Common myeloid progenitor, CD34-positive (primary cell): ENCODE measurements at regions not wholly inside any gene's neighbourhood (a gene's known extent, or its start where the extent isn't known, plus 50 kb on each side); places are given as distances from the start of the nearest gene placed in this dataset.

Experiments
- CTCF ChIA-PET: fragments of 350-600 bp; sonication (Branson Sonifier 250); formaldehyde crosslinking; loops from one replicate; lab custom pipeline; 2021; ENCODE audit warnings: antibody characterized with exemption; lab: Charles Lee
- POLR2A ChIA-PET: fragments of 350-600 bp; sonication (Branson Sonifier 250); formaldehyde crosslinking; loops from one replicate; lab custom pipeline; 2021; ENCODE audit warnings: antibody characterized with exemption; lab: Charles Lee
- DNase-seq, 3 donors: peaks; one replicate each; pipeline versions ENCODE4 v3.0.0 to v3.0.0-alpha.2; 2013
- H3K27ac ChIP-seq, 2 experiments: 1 replicate in 1 of 2; 2 replicates in 1 of 2; pipeline ENCODE4 v1.7.0; 2013; ENCODE audit warnings: inconsistent platforms in 2 of 2, low read length in 2 of 2, mild to moderate bottlenecking in 2 of 2, low read depth in 1 of 2, moderate library complexity in 1 of 2; ENCODE audit not compliant: severe bottlenecking in 2 of 2, insufficient read depth in 1 of 2, poor library complexity in 1 of 2
- H3K27me3 ChIP-seq, 5 experiments: replicated peaks in 2 of 5; 1 replicate in 3 of 5; 2 replicates in 2 of 5; pipeline versions ENCODE4 v1.6.1 to v1.7.0; 2013; ENCODE audit warnings: low read length in 4 of 5, mild to moderate bottlenecking in 2 of 5, moderate library complexity in 2 of 5, inconsistent platforms in 1 of 5; ENCODE audit not compliant: insufficient read depth in 5 of 5, control insufficient read depth in 4 of 5
- H3K36me3 ChIP-seq, 4 experiments: 1 replicate in 2 of 4; 2 replicates in 2 of 4; pipeline versions ENCODE4 v1.6.1 to v1.7.0; 2013; ENCODE audit warnings: low read length in 3 of 4, control low read depth in 1 of 4, mild to moderate bottlenecking in 1 of 4; ENCODE audit not compliant: control insufficient read depth in 4 of 4, insufficient read depth in 4 of 4
- H3K4me1 ChIP-seq, 4 experiments: 1 replicate in 3 of 4; 2 replicates in 1 of 4; pipeline versions ENCODE4 v1.6.1 to v1.7.1; 2013; ENCODE audit warnings: low read length in 3 of 4, mild to moderate bottlenecking in 3 of 4, control low read depth in 1 of 4, inconsistent platforms in 1 of 4, moderate library complexity in 1 of 4; ENCODE audit not compliant: control insufficient read depth in 4 of 4, insufficient read depth in 4 of 4; ENCODE audit errors: control extremely low read depth in 1 of 4
- H3K4me3 ChIP-seq, 7 experiments: 1 replicate in 4 of 7; 2 replicates in 3 of 7; pipeline versions ENCODE4 v1.5.1 to v1.7.0; 2013; ENCODE audit warnings: mild to moderate bottlenecking in 7 of 7, low read length in 6 of 7, moderate library complexity in 6 of 7, inconsistent platforms in 2 of 7, low read depth in 2 of 7, control low read depth in 1 of 7; ENCODE audit not compliant: insufficient read depth in 4 of 7, control insufficient read depth in 1 of 7; ENCODE audit errors: extremely low read depth in 1 of 7
- H3K9me3 ChIP-seq, 5 experiments: 1 replicate in 4 of 5; 2 replicates in 1 of 5; pipeline versions ENCODE4 v1.6.1 to v1.7.1; 2013; ENCODE audit warnings: low read length in 4 of 5, mild to moderate bottlenecking in 2 of 5, inconsistent platforms in 1 of 5, low read depth in 1 of 5, moderate library complexity in 1 of 5; ENCODE audit not compliant: control insufficient read depth in 4 of 5, insufficient read depth in 2 of 5; ENCODE audit errors: control extremely low read depth in 1 of 5
- WGBS: methylation state at CpG from one replicate; pipeline ENCODE4 v1.1.5; 2013; ENCODE audit not compliant: insufficient coverage; 5-methylcytosine and 5-hydroxymethylcytosine counted together

- POLR2A ChIA-PET, result no interaction called here
- Histone ChIP-seq H3K36me3 (no peaks in the 10 kb centered on the region), H3K9me3 (no peaks in the 10 kb centered on the region), H3K4me3 (no peak overlapping the region), H3K27me3 (no peaks in the 10 kb centered on the region), H3K4me1 (no peaks in the 10 kb centered on the region), H3K27ac (no peak overlapping the region)
- no CpG with 5 or more reads among the region's 1 CpG for WGBS
- no peak for DNase-seq
- CTCF ChIA-PET, result no interaction called here
These were observed 109.6 kb upstream of the ZNF385D start for GRCh38 chr3:21860657-21861056.

GRCh38 chr3:21876782-21877181, 125.8 kb upstream of the ZNF385D start:
- ChIA-PET POLR2A (no interaction called here), CTCF (interaction anchor here (1.0 kb wide), 2 partner anchors 15 to 182 kb away, joined by 3 read pairs; no protein-coding TSS in a partner anchor)
- Histone ChIP-seq H3K27me3 (no peaks in the 10 kb centered on the region), H3K27ac (no peak overlapping the region), H3K36me3 (no peaks in the 10 kb centered on the region), H3K4me3 (no peak overlapping the region), H3K9me3 (peaks cover 0 to 1% (median 0%) of the 10 kb centered on the region in 5 experiments), H3K4me1 (no peaks in the 10 kb centered on the region)
- no peak for DNase-seq
- 100% methylated on average over 2 of the region's 2 CpGs for WGBS

- peaks cover 0 to 1% (median 0%) of the 10 kb centered on the region in 5 experiments for H3K9me3 ChIP-seq
These were observed 126.3 kb upstream of the ZNF385D start for GRCh38 chr3:21877214-21877754.

GRCh38 chr3:21879184-21879886, 128.3 kb upstream of the ZNF385D start:
- DNase-seq, result no peak
- no peak overlapping the region for H3K4me3 ChIP-seq
- peaks cover 0 to 1% (median 0%) of the 10 kb centered on the region in 5 experiments for H3K9me3 ChIP-seq
- CTCF ChIA-PET, result no interaction called here
- WGBS, result 85% methylated on average over 2 of the region's 7 CpGs
- H3K27me3 ChIP-seq, result no peaks in the 10 kb centered on the region
- POLR2A ChIA-PET, result no interaction called here
- no peaks in the 10 kb centered on the region for H3K4me1 ChIP-seq
- H3K36me3 ChIP-seq, result no peaks in the 10 kb centered on the region
- H3K27ac ChIP-seq, result no peak overlapping the region

More at GRCh38 chr3:21877214-21877754, 126.3 kb upstream of the ZNF385D start:
- no peaks in the 10 kb centered on the region for H3K27me3 ChIP-seq
- H3K4me1 ChIP-seq, result no peaks in the 10 kb centered on the region
- WGBS, result 100% methylated on average over 1 of the region's 6 CpGs
- DNase-seq, result no peak
- ChIA-PET POLR2A (no interaction called here), CTCF (no interaction called here)
- H3K36me3 ChIP-seq, result no peaks in the 10 kb centered on the region
- no peak overlapping the region for H3K27ac ChIP-seq
- H3K4me3 ChIP-seq, result no peak overlapping the region

- POLR2A ChIA-PET, result no interaction called here
- 90% methylated on average over 2 of the region's 2 CpGs for WGBS
- no peak for DNase-seq
- Histone ChIP-seq H3K36me3 (no peaks in the 10 kb centered on the region), H3K4me1 (no peaks in the 10 kb centered on the region), H3K27me3 (no peaks in the 10 kb centered on the region), H3K27ac (no peak overlapping the region), H3K4me3 (no peak overlapping the region), H3K9me3 (peaks cover 0 to 2% (median 0%) of the 10 kb centered on the region in 5 experiments)
- CTCF ChIA-PET, result no interaction called here
These were observed 137.6 kb upstream of the ZNF385D start for GRCh38 chr3:21888656-21889055.

- no peak for DNase-seq
- WGBS, result 100% methylated on average over 2 of the region's 2 CpGs
- Histone ChIP-seq H3K4me3 (no peak overlapping the region), H3K27ac (no peak overlapping the region), H3K27me3 (no peaks in the 10 kb centered on the region), H3K36me3 (no peaks in the 10 kb centered on the region), H3K4me1 (no peaks in the 10 kb centered on the region), H3K9me3 (peaks cover 0 to 2% (median 0%) of the 10 kb centered on the region in 5 experiments)
- CTCF ChIA-PET, result no interaction called here
- POLR2A ChIA-PET, result no interaction called here
These were observed 138.2 kb upstream of the ZNF385D start for GRCh38 chr3:21889166-21889565.

GRCh38 chr3:21892104-21892503, 141.1 kb upstream of the ZNF385D start:
- Histone ChIP-seq H3K4me3 (no peak overlapping the region), H3K27me3 (no peaks in the 10 kb centered on the region), H3K36me3 (no peaks in the 10 kb centered on the region), H3K9me3 (no peaks in the 10 kb centered on the region), H3K27ac (no peak overlapping the region), H3K4me1 (no peaks in the 10 kb centered on the region)
- DNase-seq, result no peak
- CTCF ChIA-PET, result no interaction called here
- POLR2A ChIA-PET, result no interaction called here
- no CpG with 5 or more reads among the region's 2 CpGs for WGBS
